DMS53 treated with DMSO at 0.1 percent for 48 hours (cell line): ENCODE measurements at regions not wholly inside any gene's neighbourhood (a gene's known extent, or its start where the extent isn't known, plus 50 kb on each side); places are given as distances from the start of the nearest gene placed in this dataset.
A peak's percentile ranks its signal among the peaks of the same experiment; 100 is the strongest.

Experiments
- DNase-seq: peaks from one replicate; lab custom pipeline; 2025; ENCODE audit not compliant: unreplicated experiment; lab: John Stamatoyannopoulos, UW

GRCh38 chr2:133837441-133838094 lies 269.3 kb upstream of the NCKAP5 start:
- no peak for DNase-seq

DNA sequence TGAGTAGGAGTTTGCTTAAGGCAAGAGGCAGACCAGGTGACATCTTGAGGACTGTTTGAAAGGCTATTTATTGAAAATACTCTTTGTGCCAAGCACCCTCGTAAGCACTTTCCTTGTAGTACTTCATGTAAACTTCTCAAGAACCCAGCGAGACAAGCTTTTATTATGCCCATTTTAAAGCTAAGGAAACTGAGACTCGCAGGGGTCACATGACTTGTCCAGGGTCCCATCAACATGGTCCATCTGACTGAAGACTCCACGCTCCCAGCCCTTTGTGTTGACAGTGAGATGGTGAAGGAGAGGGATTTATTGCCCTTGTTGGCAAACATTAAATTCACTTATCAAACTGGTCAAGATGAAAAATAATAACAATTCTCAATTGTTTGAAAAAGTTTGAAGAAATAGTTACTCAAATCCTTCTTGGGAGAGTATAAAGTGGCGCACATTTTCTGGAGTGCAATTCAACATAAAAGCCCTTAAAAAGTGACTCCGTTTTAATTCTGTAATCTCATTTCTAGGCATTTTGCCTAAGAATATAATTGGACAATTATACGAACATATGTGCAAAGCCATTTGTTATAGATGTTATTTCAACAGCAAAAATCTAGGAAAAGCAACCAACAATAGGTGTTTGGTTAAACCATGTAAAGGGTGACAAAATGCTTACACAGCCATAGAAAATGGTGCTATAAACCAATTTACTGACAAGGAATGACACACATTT lies 270.5 kb upstream of the NCKAP5 start:
- DNase-seq = no peak

- DNase-seq = no peak
These were observed 271.4 kb upstream of the NCKAP5 start for GRCh38 chr2:133839677-133840076.

DNA sequence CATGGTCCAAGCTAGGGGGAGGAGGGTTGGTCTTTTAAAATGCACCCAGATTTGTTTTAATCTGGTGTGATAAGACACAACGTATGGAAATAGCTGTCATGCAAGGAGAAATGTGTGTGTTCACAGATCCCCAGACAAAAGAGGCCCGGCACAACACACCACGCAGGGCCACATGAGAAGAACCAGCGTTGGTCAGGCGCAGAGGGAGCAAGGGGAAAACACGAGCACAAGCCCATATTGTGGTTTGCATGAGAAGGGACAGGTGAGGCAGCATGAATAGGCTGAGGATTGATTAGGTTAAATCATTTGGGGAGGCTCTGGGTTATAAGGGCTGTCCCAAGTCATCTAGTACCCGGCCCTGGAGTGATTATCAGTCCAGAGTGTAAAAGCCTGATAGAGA lies 272.5 kb upstream of the NCKAP5 start:
- no peak for DNase-seq

DNA sequence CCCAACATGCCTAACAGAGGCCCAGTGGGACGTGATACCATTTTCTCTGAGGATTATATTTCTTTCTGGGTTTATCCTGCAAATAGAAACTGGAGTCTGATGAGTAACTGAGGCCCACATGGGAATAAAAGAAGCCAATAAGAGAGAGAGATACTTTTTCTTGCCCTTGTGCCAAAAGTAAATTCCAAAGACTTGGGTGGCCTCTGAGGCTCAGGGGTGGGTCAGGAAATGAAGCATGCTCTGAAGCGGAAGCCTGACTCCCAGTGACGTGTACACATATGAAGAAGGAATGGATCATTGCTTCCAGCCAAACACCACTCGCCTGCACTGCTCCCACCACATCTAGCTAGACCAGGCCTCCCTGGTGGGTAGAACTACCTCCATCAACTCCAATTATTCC lies 273.6 kb upstream of the NCKAP5 start:
- no peak for DNase-seq

- DNase-seq = no peak
These were observed 274.2 kb upstream of the NCKAP5 start for GRCh38 chr2:133842446-133842845.

DNA sequence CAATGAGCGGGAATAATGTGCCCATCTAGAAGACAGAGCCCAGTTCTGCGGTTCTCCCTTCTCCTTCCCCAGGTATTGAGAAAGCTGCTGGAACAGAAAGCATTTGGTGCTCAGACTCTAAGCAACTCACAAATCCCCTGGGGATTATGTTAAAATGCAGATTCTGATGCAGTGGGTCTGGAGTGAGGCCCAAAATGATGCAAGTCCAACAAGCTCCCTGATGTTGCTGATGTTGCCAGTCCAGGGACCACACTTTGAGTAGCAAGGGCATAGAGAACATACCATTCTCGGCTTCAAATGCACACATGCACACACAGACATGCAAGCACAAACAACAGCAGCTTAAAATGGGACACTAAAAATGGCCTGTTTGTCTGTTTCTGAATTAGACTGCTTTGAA lies 274.8 kb upstream of the NCKAP5 start:
- no peak for DNase-seq

- no peak for DNase-seq
These were observed 275.3 kb upstream of the NCKAP5 start for GRCh38 chr2:133843551-133843950.

GRCh38 chr2:133844214-133844892 lies 276.1 kb upstream of the NCKAP5 start:
- peak; percentile 3 for DNase-seq

DNA sequence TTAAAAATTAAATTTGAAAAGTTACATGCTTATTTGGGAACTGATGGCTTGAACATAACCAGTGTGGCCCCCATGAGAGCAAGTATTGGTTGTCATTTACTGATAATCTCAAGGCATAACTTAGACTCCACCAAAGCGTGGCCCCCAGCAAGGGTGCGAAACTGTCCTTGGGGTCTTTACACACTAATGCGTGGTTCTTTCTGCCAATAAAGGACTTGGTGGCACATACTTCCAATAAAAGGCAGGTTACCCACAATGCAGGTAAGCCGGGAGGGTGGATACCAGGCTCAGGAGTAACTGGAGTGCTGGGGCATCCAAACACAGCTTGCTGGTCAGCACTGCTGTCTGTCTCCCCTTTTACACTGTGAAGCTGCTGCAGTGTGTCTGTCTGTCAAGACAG lies 278.2 kb upstream of the NCKAP5 start:
- no peak for DNase-seq

- DNase-seq = no peak
These were observed 279.3 kb upstream of the NCKAP5 start for GRCh38 chr2:133847591-133847990.

DNA sequence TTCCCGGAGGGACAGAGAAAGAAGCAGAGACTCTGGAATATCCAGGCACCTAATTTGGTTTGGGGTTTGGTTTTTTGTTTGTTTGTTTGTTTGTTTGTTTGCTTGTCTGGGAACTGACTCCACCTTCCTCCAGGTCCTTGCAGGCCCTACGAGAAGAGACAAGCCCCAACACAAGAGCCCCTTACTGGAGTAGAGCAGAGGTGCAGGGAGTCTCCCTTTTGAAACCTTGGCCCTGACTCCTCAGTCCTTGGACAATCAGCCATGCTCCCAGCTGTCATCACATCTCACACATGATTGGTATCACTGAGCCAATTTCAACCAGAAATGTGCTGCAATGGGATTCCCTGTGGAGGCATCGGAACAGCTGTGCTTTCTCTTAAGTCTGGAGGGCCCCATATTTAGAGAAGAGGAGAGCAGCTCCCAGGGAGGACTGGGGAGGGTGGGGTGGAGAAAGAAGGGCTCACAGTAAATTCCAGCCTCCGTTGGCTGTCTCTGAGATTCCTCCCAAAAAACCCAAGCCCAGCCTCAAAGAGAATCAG lies 279.9 kb upstream of the NCKAP5 start:
- no peak for DNase-seq

DNA sequence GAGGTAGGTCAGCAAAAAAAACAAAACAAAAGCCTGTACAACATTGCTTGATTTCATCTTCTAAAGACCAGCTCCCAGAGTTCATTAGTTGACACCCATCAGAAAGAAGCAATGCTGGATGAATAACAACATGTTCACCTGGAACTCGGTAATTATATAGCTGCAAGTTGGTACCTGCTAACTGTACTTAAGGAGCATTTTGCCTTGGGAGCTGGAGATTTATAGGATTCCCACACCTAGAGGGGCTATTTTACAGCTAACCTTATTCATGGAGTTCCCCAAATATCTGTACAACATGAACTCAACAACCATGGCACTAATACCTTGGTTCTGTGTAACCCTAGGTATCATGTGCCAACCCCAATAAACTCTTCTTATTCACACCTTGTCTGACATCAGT lies 281.1 kb upstream of the NCKAP5 start:
- no peak for DNase-seq

GRCh38 chr2:133854603-133855200 lies 286.4 kb upstream of the NCKAP5 start:
- no peak for DNase-seq

DNA sequence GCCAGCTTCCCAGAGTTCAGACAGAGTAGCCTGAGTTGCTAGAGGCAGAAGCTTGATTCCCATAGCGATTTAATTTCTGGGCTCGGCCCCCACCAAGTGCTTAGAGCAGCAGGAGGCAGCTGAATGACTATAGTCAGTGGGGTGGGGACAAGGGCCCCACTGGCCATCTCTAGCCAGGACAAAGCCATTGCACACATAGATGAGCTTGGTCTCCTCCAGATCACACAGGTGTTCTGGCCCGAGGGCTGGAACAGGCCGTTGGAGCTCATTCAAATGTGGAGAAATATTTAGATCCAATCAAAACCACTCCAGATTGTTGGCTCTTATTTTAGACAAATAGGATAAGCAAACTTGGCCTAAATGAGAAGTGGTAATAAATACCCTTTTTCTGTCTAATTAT lies 287.3 kb upstream of the NCKAP5 start:
- DNase-seq = no peak

DNA sequence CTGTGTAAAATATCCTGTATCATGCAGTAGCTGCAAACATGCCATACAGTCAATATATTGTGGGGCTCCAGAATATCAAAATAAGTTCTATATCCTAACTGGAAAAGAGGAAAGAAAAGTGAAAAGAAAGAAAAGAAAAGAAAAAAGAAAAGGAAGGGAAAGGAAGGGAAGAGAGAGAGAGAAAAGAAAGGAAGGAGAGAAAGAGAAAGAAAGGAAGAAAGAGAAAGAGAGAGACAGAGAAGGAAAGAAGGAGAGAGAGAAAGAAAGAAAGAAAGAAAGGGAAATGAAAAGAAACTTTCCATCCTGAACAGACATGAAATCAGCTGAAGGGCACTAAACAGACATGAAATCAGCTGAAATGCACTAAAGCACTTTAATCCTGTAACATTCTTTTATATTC lies 288.4 kb upstream of the NCKAP5 start:
- DNase-seq = no peak

GRCh38 chr2:133859578-133859977 lies 291.3 kb upstream of the NCKAP5 start:
- DNase-seq = no peak

GRCh38 chr2:133862400-133862977 lies 294.2 kb upstream of the NCKAP5 start:
- DNase-seq = no peak

- no peak for DNase-seq
These were observed 295.0 kb upstream of the NCKAP5 start for GRCh38 chr2:133863106-133863800.

DNA sequence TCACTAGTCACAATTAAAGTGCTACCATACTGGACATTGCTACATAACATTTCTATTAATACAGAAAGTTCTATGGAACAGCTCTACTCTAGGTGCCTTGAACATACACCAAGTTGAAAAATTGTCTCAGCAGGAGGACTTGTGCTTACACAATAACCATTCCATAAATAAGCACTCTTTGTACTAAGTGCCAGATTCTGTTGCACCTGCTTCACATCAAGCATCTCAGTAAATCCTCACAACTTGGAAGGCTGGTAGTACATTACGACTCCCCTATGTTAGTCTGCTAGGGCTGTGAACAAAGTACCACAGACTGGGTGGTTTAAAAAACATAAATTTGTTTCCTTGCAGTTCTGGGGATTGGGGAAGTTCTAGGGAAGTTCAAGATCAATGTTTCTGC lies 296.9 kb upstream of the NCKAP5 start:
- no peak for DNase-seq

DNA sequence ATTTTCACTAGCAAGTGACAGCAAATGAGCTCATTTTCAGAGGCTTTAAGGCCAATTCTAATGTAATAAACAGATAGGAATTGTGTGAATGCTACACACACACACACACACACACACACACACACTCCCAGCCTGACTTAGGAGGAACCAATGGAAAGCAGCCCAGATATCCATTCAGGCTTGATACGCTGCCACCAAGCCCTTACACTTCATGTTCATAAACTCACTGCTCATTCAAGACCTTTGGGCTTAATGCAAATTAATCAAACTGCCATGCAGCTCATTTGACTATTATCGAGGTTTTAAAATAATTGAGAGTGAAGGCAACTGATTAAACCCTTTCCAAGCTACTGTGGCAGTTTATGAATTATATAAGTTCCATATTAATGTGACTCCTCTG lies 298.9 kb upstream of the NCKAP5 start:
- no peak for DNase-seq
